ENCODE measurements at regions not wholly inside any gene's neighbourhood (a gene's known extent, or its start where the extent isn't known, plus 50 kb on each side); places are given as distances from the start of the nearest gene placed in this dataset.

DNA sequence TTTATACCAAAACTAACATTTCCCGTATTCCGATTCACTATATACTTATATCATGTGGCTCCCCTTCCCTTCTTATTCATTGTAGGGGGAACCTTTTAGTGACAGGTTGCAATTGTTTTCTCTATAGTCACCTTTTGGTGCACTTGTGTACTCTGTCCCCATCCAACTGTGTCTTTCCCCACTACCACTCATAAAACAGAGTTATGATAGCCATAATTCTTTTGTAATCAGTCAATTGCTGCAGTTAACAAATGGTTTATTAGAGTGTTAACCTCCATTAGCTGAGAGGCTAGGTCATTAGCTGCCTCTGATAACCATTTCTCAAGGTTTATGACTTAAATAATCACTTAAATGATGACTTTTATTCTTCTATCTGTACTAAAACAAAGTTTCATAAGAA is 338.1 kb upstream of the SEL1L start:
- no peak overlapping the region for H3K4me3 ChIP-seq (ENCODE audit: control insufficient read depth, low read depth, low read length)
- DNase-seq (ENCODE audit: low read depth) = no peak
- TF ChIP-seq, protein P1, sequence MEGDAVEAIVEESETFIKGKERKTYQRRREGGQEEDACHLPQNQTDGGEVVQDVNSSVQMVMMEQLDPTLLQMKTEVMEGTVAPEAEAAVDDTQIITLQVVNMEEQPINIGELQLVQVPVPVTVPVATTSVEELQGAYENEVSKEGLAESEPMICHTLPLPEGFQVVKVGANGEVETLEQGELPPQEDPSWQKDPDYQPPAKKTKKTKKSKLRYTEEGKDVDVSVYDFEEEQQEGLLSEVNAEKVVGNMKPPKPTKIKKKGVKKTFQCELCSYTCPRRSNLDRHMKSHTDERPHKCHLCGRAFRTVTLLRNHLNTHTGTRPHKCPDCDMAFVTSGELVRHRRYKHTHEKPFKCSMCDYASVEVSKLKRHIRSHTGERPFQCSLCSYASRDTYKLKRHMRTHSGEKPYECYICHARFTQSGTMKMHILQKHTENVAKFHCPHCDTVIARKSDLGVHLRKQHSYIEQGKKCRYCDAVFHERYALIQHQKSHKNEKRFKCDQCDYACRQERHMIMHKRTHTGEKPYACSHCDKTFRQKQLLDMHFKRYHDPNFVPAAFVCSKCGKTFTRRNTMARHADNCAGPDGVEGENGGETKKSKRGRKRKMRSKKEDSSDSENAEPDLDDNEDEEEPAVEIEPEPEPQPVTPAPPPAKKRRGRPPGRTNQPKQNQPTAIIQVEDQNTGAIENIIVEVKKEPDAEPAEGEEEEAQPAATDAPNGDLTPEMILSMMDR (IDR thresholded peaks at IDR 0.05; ENCODE audit: control insufficient read depth, insufficient read depth, low read depth, low read length, missing control alignments) = no peak

DNA sequence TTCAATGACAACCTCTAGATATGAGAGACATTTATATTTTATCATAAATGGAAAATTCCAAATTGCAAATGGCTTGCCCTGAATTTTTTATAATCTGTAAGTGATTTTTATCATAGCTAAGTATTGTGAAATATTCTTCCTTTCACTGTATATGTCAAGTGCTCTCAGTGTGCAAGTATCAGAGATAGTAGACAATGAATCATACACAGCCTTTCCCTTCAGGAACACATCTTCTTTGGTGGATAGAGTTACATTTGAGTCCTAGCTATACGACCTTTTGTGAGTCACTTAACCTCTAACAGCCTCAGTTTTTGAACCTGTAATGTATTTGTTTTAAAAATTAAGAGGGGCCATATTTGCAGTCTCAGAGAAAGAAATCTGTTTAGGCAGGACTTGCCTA is 350.7 kb upstream of the SEL1L start:
- TF ChIP-seq, protein P1 (IDR thresholded peaks at IDR 0.05; ENCODE audit: control insufficient read depth, insufficient read depth, low read depth, low read length, missing control alignments) = no peak
- DNase-seq (ENCODE audit: low read depth) = no peak

DNA sequence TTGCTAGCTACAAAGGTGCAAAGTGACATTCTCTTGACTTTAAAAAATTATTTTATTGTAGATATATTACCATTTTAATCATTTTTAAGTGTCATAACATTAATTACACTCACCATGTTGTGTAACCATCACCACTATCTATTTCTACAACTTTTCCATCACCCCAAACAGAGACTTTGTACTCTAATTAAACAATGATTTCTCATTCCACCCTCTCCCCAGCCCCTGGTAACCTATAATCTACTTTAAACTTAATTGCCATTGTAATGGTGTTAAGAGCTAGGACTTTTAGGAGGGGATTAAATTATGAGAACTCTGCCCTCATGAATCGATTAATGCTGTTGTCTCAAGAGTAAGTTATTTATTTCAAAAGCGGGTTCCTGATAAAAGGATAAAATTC is 352.9 kb upstream of the SEL1L start:
- TF ChIP-seq, protein P1 (IDR thresholded peaks at IDR 0.05; ENCODE audit: control insufficient read depth, insufficient read depth, low read depth, low read length, missing control alignments) = no peak
- no peak overlapping the region for H3K4me3 ChIP-seq (ENCODE audit: control insufficient read depth, low read depth, low read length)
- no peak for DNase-seq (ENCODE audit: low read depth)

More for the DNA sequence above, 350.7 kb upstream of the SEL1L start:
- no peak overlapping the region for H3K4me3 ChIP-seq (ENCODE audit: control insufficient read depth, low read depth, low read length)

DNA sequence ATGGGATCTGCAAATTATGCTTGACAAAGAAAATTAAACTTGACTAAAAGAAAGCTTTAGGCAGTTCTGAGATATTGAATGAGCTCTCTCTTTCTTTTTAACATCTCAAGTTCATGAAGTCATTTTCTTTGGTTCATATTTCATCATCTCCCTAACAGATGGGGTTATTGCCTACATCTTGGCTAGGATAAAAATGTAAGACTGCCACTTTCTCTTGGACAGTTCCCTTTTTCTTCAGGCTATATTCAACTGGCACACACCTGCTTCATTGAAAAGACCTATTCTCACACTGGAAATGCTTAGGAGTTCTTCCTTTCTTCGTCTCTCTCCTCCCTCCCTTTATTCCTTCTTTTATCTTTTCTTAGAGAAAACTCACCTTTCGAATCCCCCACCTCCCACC is 355.9 kb upstream of the SEL1L start:
- TF ChIP-seq, protein P1 (IDR thresholded peaks at IDR 0.05; ENCODE audit: control insufficient read depth, insufficient read depth, low read depth, low read length, missing control alignments) = no peak
- H3K4me3 ChIP-seq (ENCODE audit: control insufficient read depth, low read depth, low read length) = no peak overlapping the region
- DNase-seq (ENCODE audit: low read depth) = no peak

DNA sequence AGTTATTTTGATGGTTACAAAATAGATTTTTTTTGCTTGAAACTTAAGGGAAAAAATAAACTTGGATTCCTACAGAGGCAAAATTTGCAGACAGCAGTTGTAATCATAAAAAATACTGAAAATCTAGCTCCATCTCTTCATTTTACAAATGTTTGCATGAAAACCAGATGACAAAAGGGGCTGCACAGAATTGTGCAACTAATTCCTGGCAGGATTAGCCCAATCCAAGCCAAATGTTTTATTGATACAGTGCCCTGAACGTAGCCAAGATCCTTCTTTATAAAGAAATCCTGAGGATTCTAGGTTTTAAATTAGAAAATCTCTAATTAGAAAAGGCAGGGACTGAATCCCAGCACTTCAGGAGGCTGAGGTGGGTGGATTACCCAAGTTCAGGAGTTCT is 356.4 kb upstream of the SEL1L start:
- no peak overlapping the region for H3K4me3 ChIP-seq (ENCODE audit: control insufficient read depth, low read depth, low read length)
- no peak for DNase-seq (ENCODE audit: low read depth)
- TF ChIP-seq, protein P1 (IDR thresholded peaks at IDR 0.05; ENCODE audit: control insufficient read depth, insufficient read depth, low read depth, low read length, missing control alignments) = no peak

DNA sequence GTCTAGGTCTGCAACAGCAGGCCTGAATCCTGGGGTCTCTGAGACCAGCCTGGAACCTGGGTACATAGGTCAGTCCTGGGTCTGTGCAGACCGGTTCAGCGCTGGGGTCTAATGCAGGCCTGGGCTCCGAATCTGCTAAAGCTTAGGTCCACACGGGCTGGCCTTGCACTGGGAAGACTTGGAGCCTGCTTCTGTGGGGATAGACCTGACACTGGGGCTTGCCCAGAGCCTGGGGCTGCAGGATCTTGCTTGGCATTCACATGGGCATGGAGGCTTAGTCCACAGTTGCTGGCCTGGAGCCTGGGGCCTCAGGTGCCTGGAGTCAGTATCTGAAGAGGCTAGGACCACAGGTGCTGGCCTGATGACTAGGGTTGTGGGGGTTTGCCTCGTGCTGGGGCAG is 369.8 kb upstream of the SEL1L start:
- no peak for DNase-seq (ENCODE audit: low read depth)
- TF ChIP-seq, protein P1 (IDR thresholded peaks at IDR 0.05; ENCODE audit: control insufficient read depth, insufficient read depth, low read depth, low read length, missing control alignments) = no peak
- H3K4me3 ChIP-seq (ENCODE audit: control insufficient read depth, low read depth, low read length) = no peak overlapping the region

DNA sequence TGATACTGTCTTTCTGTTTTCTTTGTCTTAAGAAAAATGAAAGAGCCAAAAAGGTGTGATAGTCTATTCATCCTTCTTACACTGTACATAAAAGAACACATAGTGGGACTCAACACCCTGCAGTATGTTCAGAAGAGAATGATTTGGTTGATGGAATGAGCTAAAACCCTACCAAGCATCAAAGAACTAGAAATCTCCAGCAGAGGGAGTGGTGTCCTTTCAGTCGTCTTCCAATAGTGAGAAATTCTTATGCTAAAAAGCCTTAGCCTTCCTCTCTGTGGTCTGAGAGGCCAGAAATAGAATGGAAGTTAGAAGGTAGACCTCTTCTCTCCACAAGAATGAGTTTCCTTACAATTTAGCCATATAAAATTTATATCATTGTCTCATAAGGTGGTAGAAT is 393.4 kb upstream of the SEL1L start:
- TF ChIP-seq, protein P1 (IDR thresholded peaks at IDR 0.05; ENCODE audit: control insufficient read depth, insufficient read depth, low read depth, low read length, missing control alignments) = no peak
- no peak for DNase-seq (ENCODE audit: low read depth)
- H3K4me3 ChIP-seq (ENCODE audit: control insufficient read depth, low read depth, low read length) = no peak overlapping the region
